NCI-H526 (cell line): ENCODE measurements at regions not wholly inside any gene's neighbourhood (a gene's known extent, or its start where the extent isn't known, plus 50 kb on each side); places are given as distances from the start of the nearest gene placed in this dataset.
"Not testable (repeated sequence)": the region's sequence is repeated elsewhere in the genome, so short reads cannot be mapped to it uniquely, and the experiment has no call there.

Experiments
- DNase-seq, 2 experiments: peaks; one replicate each; lab custom pipeline; 2025; lab: John Stamatoyannopoulos, UW

- no peak for DNase-seq
Observed at GRCh38 chr12:127560041-127560478, 706.9 kb upstream of the TMEM132C start.

DNA sequence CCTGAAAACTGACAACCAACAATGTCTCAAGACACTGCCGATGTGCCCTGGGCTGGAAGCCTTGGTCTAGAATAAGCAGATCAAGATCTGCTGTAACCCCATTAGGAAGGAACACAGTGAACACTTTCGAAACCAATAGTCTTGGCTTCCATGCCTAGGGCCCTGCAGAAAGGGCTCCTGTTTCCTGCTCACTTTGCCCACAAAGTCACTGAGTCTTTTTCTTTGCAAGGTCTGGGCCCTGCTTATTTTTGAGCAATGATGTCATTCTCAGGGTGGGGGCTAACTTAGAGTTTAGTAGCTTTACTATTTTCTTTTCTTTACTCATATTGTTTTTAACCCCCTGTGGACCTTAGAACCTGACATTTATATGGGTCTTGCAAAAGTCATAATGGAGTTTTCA is 704.2 kb upstream of the TMEM132C start:
- no peak for DNase-seq

GRCh38 chr12:127565241-127565640 is 701.7 kb upstream of the TMEM132C start:
- DNase-seq, result no peak

GRCh38 chr12:127567531-127567930 is 699.4 kb upstream of the TMEM132C start:
- no peak for DNase-seq

DNA sequence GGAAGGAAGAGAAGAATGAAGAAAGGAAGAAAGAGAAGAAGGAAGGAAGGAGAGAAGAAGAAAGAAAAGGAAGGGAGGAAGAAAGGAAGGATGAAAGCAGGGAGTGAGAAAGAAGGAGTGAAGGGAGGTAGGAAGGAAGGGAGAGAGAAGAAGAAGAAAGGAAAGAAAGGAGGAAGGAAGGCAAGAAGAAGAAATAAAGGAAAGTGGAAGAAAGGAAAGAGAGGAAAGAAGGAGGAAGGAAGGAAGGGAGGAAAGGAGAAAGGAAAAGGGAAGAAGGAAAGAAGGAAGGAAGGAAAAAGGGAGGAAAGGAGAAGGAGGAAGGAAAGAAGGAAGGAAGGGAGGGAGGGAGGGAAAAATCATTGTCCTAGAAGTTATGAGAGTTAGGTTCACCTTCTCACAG is 696.6 kb upstream of the TMEM132C start:
- no peak for DNase-seq

DNA sequence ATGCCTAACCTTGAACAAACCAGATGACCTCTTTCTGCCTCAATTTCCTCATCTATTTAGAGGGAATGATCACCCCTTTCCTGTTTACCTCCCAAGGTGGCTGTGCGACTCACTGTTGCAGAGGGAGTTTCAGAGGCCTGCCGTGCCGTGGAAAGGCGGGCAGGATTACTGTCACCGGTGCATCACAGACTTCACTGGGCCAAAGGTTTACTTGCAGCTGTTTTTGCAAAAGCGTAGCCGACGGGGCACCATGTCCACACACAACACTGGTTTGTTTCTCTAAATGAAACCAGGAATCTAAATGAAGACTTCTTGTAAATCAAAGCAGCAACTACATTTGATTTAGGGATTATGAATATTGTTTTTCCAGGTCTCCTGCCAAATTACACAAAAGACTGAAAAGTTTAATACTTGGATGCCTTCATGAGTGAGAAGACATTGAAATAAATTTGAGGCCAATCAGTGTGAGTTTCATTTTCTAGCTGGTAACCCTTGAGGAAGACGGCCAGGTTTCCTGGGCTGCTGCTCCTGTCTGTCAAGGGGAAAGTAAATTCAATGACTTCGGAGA is 696.1 kb upstream of the TMEM132C start:
- no peak for DNase-seq

GRCh38 chr12:127571578-127571977 is 695.4 kb upstream of the TMEM132C start:
- DNase-seq, result no peak

- no peak for DNase-seq
Observed at GRCh38 chr12:127579446-127579845, 687.5 kb upstream of the TMEM132C start.

DNA sequence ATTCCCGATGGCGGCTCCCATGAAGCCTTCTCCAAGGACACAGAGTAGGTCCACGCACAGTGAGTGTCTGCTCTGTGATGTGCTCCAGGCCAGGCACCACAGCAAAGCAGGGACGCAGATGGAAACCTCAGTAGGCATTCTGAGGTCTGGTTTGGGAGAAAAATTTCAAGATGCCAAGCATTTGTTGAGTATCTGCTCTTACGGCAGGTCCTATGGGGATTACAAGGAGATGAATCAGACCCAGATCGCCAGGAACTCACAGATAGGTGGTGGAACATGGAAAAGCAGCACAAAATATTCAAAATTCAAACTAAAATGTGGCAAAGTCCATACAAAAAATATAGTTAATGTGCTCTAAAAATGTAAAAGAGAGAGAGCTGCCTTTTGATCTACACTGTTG is 684.9 kb upstream of the TMEM132C start:
- DNase-seq, result no peak

- DNase-seq, result no peak
Observed at GRCh38 chr12:127583041-127583440, 683.9 kb upstream of the TMEM132C start.

GRCh38 chr12:127588249-127588648 is 678.7 kb upstream of the TMEM132C start:
- DNase-seq, result no peak

DNA sequence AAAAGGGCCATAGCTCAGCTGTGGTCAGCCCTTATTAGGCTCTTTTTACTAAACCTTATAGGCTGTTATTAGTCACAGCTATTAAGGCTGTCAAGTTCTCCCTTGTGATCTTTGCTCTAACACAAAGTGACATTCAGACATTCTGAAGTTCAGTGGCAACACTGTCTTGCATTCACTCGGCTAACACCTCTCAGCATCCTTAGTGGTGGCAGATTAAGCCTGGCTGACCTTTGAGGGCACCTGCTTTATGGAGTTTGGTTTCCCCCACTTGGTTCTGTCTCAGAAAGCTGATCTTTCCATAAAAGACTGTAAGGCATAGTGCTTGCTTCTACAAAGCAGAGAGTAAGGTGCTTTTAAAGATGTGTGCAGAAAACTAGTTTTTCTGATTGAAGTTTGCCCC is 677.4 kb upstream of the TMEM132C start:
- no peak for DNase-seq

DNA sequence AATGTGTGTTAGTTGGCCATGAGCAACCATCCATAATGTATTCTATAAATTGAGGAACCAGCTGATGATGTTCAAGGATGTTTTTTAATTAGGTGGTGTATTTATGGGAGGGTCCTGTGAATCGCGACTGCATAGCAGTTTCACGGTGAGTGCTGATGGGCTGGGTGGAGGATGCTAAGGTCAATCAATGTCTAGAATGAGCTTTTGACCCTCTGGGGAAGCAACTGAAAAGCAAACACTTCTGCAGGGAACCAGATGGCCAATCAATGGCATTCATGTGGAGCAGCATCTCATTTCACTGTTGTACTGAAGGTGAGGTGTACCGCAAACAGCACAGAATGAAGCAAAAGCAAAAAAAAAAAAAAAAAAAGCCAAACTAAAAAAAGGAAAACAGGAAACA is 676.1 kb upstream of the TMEM132C start:
- DNase-seq, result no peak

DNA sequence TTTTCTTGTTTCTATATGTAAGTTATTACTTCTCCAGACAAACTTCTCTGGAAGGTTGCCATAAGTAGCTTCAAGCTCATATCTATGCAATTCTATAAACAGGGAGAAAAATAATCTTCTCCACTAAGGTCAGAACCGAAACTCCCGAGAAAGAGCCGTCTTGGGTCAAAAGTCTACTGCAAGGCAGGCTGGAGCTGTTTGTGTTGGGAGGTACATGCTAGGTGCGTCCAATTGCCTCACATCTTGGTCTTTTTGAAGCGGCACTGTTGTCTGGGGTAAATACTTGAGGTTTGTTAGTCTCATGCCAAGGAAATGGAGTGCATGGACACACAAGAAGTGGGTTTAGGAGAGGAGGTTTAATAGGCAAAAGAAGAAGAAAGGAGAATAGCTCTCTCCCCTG is 674.7 kb upstream of the TMEM132C start:
- no peak for DNase-seq

GRCh38 chr12:127594351-127594970 is 672.5 kb upstream of the TMEM132C start:
- DNase-seq, result no peak

DNA sequence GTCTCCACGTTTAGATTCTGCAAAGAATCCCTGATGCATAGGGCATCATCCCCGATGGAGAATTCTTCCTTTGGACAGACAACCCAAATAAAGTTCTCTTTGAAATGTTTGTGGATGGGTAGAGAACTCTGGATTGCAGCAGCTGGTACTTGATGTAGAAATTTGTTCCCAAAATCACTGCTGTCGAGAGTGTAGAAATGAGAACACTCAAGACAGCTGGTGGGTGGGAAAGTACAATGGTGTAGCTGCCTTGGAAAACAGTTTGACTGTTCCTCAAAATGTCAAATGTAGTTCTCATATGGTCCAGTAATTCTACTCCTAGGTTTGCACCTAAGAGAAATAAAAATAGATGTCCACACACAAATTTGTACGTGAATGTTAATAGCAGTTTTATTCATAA is 671.5 kb upstream of the TMEM132C start:
- no peak for DNase-seq

DNA sequence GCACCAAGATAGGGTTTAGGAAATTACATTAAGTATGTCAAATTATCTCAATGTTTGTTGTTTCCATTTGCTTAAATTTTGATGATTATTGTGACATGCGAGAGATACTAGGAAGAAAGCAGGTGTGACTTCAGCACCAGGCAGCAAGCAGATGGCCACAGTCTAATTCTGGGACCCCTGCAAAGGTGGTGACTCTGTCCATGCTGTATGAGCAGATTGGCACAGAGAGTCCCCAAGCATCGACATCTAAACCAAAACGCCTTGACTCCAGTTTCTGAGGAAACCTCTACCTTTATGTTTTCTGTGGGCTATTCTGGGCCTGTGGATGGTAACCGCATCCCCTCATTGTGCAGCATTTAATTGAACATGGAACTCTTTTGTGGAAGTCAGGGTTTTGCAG is 670.1 kb upstream of the TMEM132C start:
- no peak for DNase-seq

DNA sequence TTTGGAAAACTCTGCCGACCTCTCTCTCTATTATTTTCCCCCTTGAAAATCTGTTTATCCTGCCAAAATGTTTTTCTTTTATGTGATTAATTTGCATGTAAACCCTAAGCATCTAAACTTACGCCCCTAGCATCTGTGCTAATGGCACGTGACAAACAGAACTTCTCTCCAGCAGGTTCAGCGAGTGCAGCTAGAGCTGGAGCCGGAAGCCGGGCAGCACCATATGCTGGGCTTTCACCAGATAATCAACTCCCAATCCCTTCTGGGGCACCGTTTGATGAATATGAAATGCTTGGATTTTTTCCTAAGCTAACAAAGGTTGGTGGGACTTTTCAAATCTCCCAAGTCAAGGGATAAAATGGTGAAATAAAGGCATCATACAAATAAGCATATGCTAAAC is 667.5 kb upstream of the TMEM132C start:
- DNase-seq, result peak in 1 of 2 experiments; percentile 4

- DNase-seq, result no peak
Observed at GRCh38 chr12:127600211-127600610, 666.8 kb upstream of the TMEM132C start.

DNA sequence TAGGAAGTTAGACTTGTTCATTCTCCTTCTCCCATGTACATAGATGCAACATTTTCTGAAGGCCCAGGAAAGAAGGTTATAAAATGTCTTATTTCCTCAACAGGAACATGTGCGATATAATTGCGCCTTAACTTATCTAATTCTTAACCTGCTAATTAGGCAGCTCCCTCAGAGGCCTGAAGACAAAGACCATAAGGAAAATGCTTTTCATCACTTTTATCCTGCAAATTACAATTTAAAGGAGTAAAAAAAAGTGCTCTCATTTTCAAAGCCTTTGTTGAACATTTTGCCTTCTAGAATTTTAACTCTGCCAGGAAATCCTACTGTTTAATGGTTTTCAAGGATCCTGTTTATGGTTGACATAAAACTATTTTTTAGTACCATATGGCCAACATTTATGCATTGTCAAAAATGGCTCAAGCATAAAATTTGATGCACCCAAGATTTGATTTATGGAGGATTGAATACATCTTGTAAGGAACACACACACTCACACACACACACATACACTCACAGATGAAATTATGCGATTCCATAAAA is 660.4 kb upstream of the TMEM132C start:
- no peak for DNase-seq

- no peak for DNase-seq
Observed at GRCh38 chr12:127607146-127607725, 659.7 kb upstream of the TMEM132C start.

DNA sequence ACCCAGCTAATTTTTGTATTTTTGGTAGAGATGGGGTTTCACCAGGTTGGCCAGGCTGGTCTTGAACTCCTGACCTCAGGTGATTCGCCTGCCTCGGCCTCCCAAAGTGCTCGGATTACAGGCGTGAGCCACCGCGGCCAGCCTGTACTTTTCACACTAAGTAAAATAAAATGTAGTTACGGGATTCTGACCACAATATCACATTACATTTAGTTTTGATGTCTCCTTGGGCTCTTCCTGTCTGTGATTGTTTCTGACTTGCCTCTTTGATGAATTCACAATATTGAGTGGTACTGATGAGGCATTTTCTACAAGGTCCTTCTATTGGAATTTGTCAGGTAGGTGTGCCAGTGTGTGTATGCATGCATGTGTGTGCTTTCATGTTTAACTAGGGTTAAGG is 658.6 kb upstream of the TMEM132C start:
- DNase-seq, result not testable (repeated sequence)

GRCh38 chr12:127613056-127613455 is 653.9 kb upstream of the TMEM132C start:
- no peak for DNase-seq
